Astrocyte (in vitro differentiated cells and primary cell): ENCODE measurements at regions not wholly inside any gene's neighbourhood (a gene's known extent, or its start where the extent isn't known, plus 50 kb on each side); places are given as distances from the start of the nearest gene placed in this dataset.
"Not testable (repeated sequence)": the region's sequence is repeated elsewhere in the genome, so short reads cannot be mapped to it uniquely, and the experiment has no call there.

Experiments
- DNase-seq: peaks from one replicate; pipeline ENCODE4 v3.0.0-alpha.2; 2010; ENCODE audit warnings: low read depth
- FAIRE-seq: peaks from 2 replicates; lab custom pipeline; 2011; peaks lifted over from hg19 to GRCh38; lab: Jason Lieb, UNC
- H2AFZ ChIP-seq: 2 replicates; pipeline ENCODE4 v1.6.0; 2012; ENCODE audit warnings: low read depth, low read length, inconsistent platforms
- H3K27ac ChIP-seq: 2 replicates; pipeline ENCODE4 v1.5.1; 2011; ENCODE audit warnings: low read depth, low read length, inconsistent platforms
- H3K27me3 ChIP-seq: 2 replicates; pipeline ENCODE4 v1.6.0; 2011; ENCODE audit warnings: low read length, inconsistent platforms; ENCODE audit not compliant: insufficient read depth
- H3K36me3 ChIP-seq: 2 replicates; pipeline ENCODE4 v1.5.1; 2011; ENCODE audit warnings: low read length, inconsistent platforms; ENCODE audit not compliant: insufficient read depth
- H3K4me1 ChIP-seq: 2 replicates; pipeline ENCODE4 v1.5.1; 2011; ENCODE audit warnings: low read length, inconsistent platforms; ENCODE audit not compliant: insufficient read depth
- H3K4me2 ChIP-seq: 2 replicates; pipeline ENCODE4 v1.6.0; 2012; ENCODE audit warnings: low read length, inconsistent platforms
- H3K4me3 ChIP-seq: 2 replicates; pipeline ENCODE4 v1.5.1; 2011; ENCODE audit warnings: low read depth, mild to moderate bottlenecking, low read length, inconsistent platforms; ENCODE audit not compliant: insufficient read depth
- H3K79me2 ChIP-seq: 2 replicates; pipeline ENCODE4 v1.6.0; 2012; ENCODE audit warnings: mild to moderate bottlenecking, low read length, inconsistent platforms; ENCODE audit not compliant: insufficient read depth
- H3K9ac ChIP-seq: 2 replicates; pipeline ENCODE4 v1.6.0; 2012; ENCODE audit warnings: mild to moderate bottlenecking, low read length, inconsistent platforms
- H3K9me3 ChIP-seq: 2 replicates; pipeline ENCODE4 v1.5.1; 2012; ENCODE audit warnings: low read depth, mild to moderate bottlenecking, low read length, inconsistent platforms; ENCODE audit not compliant: insufficient read depth
- H4K20me1 ChIP-seq: 2 replicates; pipeline ENCODE4 v1.6.0; 2012; ENCODE audit warnings: low read length, inconsistent platforms; ENCODE audit not compliant: insufficient read depth
- H3K27ac Mint-ChIP-seq: one replicate; pipeline ENCODE4 v1.8.0; 2021; ENCODE audit warnings: mild to moderate bottlenecking, mixed read lengths; ENCODE audit not compliant: unreplicated experiment
- H3K27me3 Mint-ChIP-seq: one replicate; pipeline ENCODE4 v1.8.0; 2021; ENCODE audit warnings: low read depth, mixed read lengths; ENCODE audit not compliant: unreplicated experiment
- H3K36me3 Mint-ChIP-seq: one replicate; pipeline ENCODE4 v1.8.0; 2021; ENCODE audit warnings: low read depth, mixed read lengths; ENCODE audit not compliant: unreplicated experiment
- H3K4me1 Mint-ChIP-seq: one replicate; pipeline ENCODE4 v1.8.0; 2021; ENCODE audit warnings: low read depth, mixed read lengths; ENCODE audit not compliant: unreplicated experiment
- H3K4me3 Mint-ChIP-seq: one replicate; pipeline ENCODE4 v1.8.0; 2021; ENCODE audit warnings: mild to moderate bottlenecking, moderate library complexity, mixed read lengths; ENCODE audit not compliant: unreplicated experiment
- H3K9me3 Mint-ChIP-seq: one replicate; pipeline ENCODE4 v1.8.0; 2021; ENCODE audit warnings: mild to moderate bottlenecking, mixed read lengths; ENCODE audit not compliant: unreplicated experiment
- EZH2 ChIP-seq: IDR thresholded peaks from 2 replicates; pipeline ENCODE4 v1.6.1; 2012; ENCODE audit warnings: mild to moderate bottlenecking, low read length, inconsistent platforms; ENCODE audit not compliant: insufficient read depth
- TF ChIP-seq, protein P1 (sequence below): IDR thresholded peaks from 2 replicates; pipeline ENCODE4 v1.5.1; 2011; ENCODE audit warnings: low read depth, mild to moderate bottlenecking, inconsistent platforms, low read length, moderate library complexity; ENCODE audit not compliant: insufficient read depth

DNA sequence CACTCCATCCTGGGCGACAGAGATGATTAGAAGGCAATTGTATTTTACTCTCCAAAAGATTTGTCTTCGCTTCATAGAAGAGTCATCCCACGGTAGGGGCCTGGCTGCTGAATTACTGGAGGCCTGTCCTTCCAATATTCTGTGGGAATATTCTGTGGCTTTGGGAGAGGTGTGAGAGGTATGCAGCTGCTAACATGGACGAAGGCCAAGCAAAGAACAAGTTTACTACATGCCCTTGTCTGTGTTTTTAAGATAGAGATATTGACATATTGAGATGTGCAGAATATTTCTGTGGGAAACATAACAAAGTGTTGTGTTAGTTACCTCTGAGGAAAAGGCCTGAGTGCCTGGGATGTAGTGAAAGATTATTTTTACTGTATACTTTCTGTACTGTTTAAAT lies 71.8 kb upstream of the SMIM15 start:
- Histone ChIP-seq H3K27ac (no peak overlapping the region), H4K20me1 (no peaks in the 10 kb centered on the region), H3K79me2 (no peaks in the 10 kb centered on the region), H3K9me3 (no peaks in the 10 kb centered on the region), H3K9ac (no peak overlapping the region), H3K4me3 (no peak overlapping the region), H3K4me2 (no peak overlapping the region), H3K27me3 (no peaks in the 10 kb centered on the region), H2AFZ (no peak overlapping the region), H3K36me3 (no peaks in the 10 kb centered on the region), H3K4me1 (peaks cover 6% of the 10 kb centered on the region)
- Mint-ChIP-seq H3K9me3 (peaks cover 6% of the 10 kb centered on the region), H3K4me1 (peaks cover 13% of the 10 kb centered on the region), H3K27ac (no peak overlapping the region), H3K4me3 (no peak overlapping the region), H3K36me3 (no peaks in the 10 kb centered on the region), H3K27me3 (no peaks in the 10 kb centered on the region)
- FAIRE-seq = no peak
- DNase-seq = peak; percentile 46
- TF ChIP-seq, protein P1, sequence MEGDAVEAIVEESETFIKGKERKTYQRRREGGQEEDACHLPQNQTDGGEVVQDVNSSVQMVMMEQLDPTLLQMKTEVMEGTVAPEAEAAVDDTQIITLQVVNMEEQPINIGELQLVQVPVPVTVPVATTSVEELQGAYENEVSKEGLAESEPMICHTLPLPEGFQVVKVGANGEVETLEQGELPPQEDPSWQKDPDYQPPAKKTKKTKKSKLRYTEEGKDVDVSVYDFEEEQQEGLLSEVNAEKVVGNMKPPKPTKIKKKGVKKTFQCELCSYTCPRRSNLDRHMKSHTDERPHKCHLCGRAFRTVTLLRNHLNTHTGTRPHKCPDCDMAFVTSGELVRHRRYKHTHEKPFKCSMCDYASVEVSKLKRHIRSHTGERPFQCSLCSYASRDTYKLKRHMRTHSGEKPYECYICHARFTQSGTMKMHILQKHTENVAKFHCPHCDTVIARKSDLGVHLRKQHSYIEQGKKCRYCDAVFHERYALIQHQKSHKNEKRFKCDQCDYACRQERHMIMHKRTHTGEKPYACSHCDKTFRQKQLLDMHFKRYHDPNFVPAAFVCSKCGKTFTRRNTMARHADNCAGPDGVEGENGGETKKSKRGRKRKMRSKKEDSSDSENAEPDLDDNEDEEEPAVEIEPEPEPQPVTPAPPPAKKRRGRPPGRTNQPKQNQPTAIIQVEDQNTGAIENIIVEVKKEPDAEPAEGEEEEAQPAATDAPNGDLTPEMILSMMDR = no peak
- TF ChIP-seq EZH2 = no peak

DNA sequence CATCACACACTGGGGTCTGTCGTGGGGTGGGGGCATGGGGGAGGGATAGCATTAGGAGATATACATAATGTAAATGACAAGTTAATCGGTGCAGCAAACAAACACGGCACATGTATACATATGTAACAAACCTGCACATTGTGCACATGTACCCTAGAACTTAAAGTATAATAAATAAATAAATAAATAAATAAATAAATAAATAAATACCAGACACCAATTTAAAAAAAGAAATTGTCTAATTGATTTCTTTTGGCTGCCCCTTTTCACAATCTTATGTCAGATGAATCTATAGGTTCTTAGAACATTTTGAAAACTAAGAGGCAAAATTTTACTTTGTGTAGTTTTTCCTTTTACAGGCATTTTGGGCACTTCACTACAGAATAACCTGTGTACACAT lies 74.4 kb upstream of the SMIM15 start:
- H3K4me2 ChIP-seq = not testable (repeated sequence)

DNA sequence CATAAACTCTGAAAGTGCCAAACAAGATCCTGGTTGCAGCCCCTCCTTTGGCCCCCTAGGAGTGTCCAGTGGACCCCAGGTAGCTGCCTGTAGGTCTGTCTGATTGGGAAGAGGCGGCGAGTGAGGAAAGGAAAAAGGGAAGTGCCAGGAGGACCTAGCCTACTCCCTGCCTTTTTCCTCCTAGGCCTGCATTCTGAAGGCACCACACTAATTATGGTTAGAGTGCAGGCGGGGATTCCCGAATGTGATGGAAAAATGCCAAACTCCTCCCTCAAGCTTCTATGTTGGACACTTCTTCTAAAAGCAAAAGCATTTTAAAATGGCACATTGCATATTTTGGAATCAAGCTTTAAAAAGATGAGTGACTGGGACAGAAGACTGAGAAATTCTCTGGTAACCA lies 83.2 kb upstream of the SMIM15 start:
- no peaks in the 10 kb centered on the region for H3K27me3 Mint-ChIP-seq
- Histone ChIP-seq H3K4me2 (peak overlapping the region; percentile 25), H3K4me3 (no peak overlapping the region), H3K27ac (no peak overlapping the region), H4K20me1 (no peaks in the 10 kb centered on the region), H3K27me3 (no peaks in the 10 kb centered on the region), H3K9me3 (no peaks in the 10 kb centered on the region), H2AFZ (peak overlapping the region; percentile 42), H3K4me1 (no peaks in the 10 kb centered on the region), H3K9ac (no peak overlapping the region), H3K36me3 (no peaks in the 10 kb centered on the region), H3K79me2 (no peaks in the 10 kb centered on the region)
- peak; percentile 31 for DNase-seq
- no peak for TF ChIP-seq EZH2
- TF ChIP-seq, protein P1 = no peak
- H3K9me3 Mint-ChIP-seq = peaks cover 5% of the 10 kb centered on the region
- no peak overlapping the region for H3K4me3 Mint-ChIP-seq
- no peak for FAIRE-seq
- H3K27ac Mint-ChIP-seq = no peak overlapping the region
- peaks cover 3% of the 10 kb centered on the region for H3K4me1 Mint-ChIP-seq
- no peaks in the 10 kb centered on the region for H3K36me3 Mint-ChIP-seq

More for the DNA sequence above, 74.4 kb upstream of the SMIM15 start:
- not testable (repeated sequence) for H3K4me3 Mint-ChIP-seq, H3K4me3 ChIP-seq, H3K9me3 Mint-ChIP-seq, H3K79me2 ChIP-seq, H3K27ac Mint-ChIP-seq, H2AFZ ChIP-seq, FAIRE-seq, DNase-seq, H3K36me3 ChIP-seq, H3K27me3 ChIP-seq, H3K4me1 ChIP-seq, H3K9me3 ChIP-seq, H3K36me3 Mint-ChIP-seq, H3K27ac ChIP-seq, H3K4me1 Mint-ChIP-seq, H3K9ac ChIP-seq, H4K20me1 ChIP-seq, H3K27me3 Mint-ChIP-seq
